ENCODE measurements at regions not wholly inside any gene's neighbourhood (a gene's known extent, or its start where the extent isn't known, plus 50 kb on each side); places are given as distances from the start of the nearest gene placed in this dataset.

- TF ChIP-seq, protein P1, sequence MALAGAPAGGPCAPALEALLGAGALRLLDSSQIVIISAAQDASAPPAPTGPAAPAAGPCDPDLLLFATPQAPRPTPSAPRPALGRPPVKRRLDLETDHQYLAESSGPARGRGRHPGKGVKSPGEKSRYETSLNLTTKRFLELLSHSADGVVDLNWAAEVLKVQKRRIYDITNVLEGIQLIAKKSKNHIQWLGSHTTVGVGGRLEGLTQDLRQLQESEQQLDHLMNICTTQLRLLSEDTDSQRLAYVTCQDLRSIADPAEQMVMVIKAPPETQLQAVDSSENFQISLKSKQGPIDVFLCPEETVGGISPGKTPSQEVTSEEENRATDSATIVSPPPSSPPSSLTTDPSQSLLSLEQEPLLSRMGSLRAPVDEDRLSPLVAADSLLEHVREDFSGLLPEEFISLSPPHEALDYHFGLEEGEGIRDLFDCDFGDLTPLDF (CRISPR knock-in tag; IDR thresholded peaks at IDR 0.05) = no peak
- TF ChIP-seq ZNF219 (CRISPR knock-in tag; IDR thresholded peaks at IDR 0.05; ENCODE audit: borderline replicate concordance) (no peak), MLX (CRISPR knock-in tag; IDR thresholded peaks at IDR 0.05) (no peak)
- TF ChIP-seq, protein P2, sequence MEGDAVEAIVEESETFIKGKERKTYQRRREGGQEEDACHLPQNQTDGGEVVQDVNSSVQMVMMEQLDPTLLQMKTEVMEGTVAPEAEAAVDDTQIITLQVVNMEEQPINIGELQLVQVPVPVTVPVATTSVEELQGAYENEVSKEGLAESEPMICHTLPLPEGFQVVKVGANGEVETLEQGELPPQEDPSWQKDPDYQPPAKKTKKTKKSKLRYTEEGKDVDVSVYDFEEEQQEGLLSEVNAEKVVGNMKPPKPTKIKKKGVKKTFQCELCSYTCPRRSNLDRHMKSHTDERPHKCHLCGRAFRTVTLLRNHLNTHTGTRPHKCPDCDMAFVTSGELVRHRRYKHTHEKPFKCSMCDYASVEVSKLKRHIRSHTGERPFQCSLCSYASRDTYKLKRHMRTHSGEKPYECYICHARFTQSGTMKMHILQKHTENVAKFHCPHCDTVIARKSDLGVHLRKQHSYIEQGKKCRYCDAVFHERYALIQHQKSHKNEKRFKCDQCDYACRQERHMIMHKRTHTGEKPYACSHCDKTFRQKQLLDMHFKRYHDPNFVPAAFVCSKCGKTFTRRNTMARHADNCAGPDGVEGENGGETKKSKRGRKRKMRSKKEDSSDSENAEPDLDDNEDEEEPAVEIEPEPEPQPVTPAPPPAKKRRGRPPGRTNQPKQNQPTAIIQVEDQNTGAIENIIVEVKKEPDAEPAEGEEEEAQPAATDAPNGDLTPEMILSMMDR (IDR thresholded peaks at IDR 0.05) = no peak
Observed at GRCh38 chr7:112887976-112888375, 97.8 kb upstream of the TMEM168 start (continued).

DNA sequence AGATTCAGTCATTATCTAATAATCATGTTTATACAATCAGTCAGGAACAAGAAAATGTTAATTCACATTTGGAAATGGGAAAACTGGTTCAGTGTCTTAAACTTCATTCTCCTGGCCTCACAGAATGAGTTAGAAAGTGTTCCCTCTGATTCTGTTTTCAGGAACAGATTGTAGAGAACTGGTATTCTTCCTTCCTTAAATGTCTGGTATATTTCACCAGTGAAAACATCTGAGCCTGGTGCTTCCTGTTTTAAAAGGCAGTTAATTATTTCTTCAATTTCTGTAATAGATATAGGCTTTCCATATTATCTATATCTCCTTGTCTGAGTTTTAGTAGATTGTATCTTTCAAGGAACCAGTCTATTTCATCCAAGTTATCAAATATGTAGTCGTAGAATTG is 97.1 kb upstream of the TMEM168 start:
- H3K36me3 Mint-ChIP-seq = peaks cover 26% of the 10 kb centered on the region
- POLR2A ChIA-PET = no interaction called here
- TF ChIP-seq HMGA2 (CRISPR knock-in tag; IDR thresholded peaks at IDR 0.05) (no peak), TP53 (CRISPR knock-in tag; IDR thresholded peaks at IDR 0.05) (no peak), ATF1 (CRISPR knock-in tag; IDR thresholded peaks at IDR 0.05) (no peak), ZNF416 (CRISPR knock-in tag; IDR thresholded peaks at IDR 0.05) (no peak), JUN (CRISPR knock-in tag; IDR thresholded peaks at IDR 0.05) (no peak), ATF3 (CRISPR knock-in tag; conservative IDR thresholded peaks at IDR 0.05) (no peak), TCF7 (CRISPR knock-in tag; IDR thresholded peaks at IDR 0.05; ENCODE audit: low read depth) (no peak)
- TF ChIP-seq, protein P3, sequence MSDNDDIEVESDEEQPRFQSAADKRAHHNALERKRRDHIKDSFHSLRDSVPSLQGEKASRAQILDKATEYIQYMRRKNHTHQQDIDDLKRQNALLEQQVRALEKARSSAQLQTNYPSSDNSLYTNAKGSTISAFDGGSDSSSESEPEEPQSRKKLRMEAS (CRISPR knock-in tag; IDR thresholded peaks at IDR 0.05) = no peak

GRCh38 chr7:112886208-112886607 is 96.0 kb upstream of the TMEM168 start:
- CTCF ChIA-PET = interaction anchor here (1.1 kb wide), 1 partner anchor 17 kb away, joined by 4 read pairs; no protein-coding TSS in a partner anchor
- Mint-ChIP-seq H3K4me1 (peaks cover 18% of the 10 kb centered on the region), H3K36me3 (peaks cover 22% of the 10 kb centered on the region), H3K27ac (no peak overlapping the region), H3K4me3 (no peak overlapping the region), H3K9me3 (peaks cover 19% of the 10 kb centered on the region), H3K27me3 (ENCODE audit: low read depth) (no peaks in the 10 kb centered on the region)
- TF ChIP-seq CREM (CRISPR knock-in tag; IDR thresholded peaks at IDR 0.05) (no peak), NFATC4 (CRISPR knock-in tag; IDR thresholded peaks at IDR 0.05) (no peak), NR3C1 (CRISPR knock-in tag; conservative IDR thresholded peaks at IDR 0.05; ENCODE audit: low read depth) (no peak), CREB1 (CRISPR knock-in tag; IDR thresholded peaks at IDR 0.05) (no peak), SMAD3 (CRISPR knock-in tag; IDR thresholded peaks at IDR 0.05; ENCODE audit: borderline replicate concordance) (no peak)
- TF ChIP-seq, protein P4, sequence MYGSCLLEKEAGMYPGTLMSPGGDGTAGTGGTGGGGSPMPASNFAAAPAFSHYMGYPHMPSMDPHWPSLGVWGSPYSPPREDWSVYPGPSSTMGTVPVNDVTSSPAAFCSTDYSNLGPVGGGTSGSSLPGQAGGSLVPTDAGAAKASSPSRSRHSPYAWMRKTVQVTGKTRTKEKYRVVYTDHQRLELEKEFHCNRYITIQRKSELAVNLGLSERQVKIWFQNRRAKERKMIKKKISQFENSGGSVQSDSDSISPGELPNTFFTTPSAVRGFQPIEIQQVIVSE (CRISPR knock-in tag; IDR thresholded peaks at IDR 0.05; ENCODE audit: borderline replicate concordance) = no peak
- ATAC-seq (no peak), DNase-seq (ENCODE audit: low spot score) (no peak)
- POLR2A ChIA-PET = no interaction called here

More for the DNA sequence above, 97.1 kb upstream of the TMEM168 start:
- no peak overlapping the region for H3K27ac Mint-ChIP-seq
- peaks cover 18% of the 10 kb centered on the region for H3K4me1 Mint-ChIP-seq
- H3K27me3 Mint-ChIP-seq (ENCODE audit: low read depth) = no peaks in the 10 kb centered on the region
- peaks cover 19% of the 10 kb centered on the region for H3K9me3 Mint-ChIP-seq
- CTCF ChIA-PET = interaction anchor here (1.1 kb wide), 1 partner anchor 18 kb away, joined by 4 read pairs; no protein-coding TSS in a partner anchor
- ATAC-seq = no peak
- no peak overlapping the region for H3K4me3 Mint-ChIP-seq
- DNase-seq (ENCODE audit: low spot score) = no peak

All from WTC11 (cell line).